PFSK-1 (cell line): ENCODE measurements at regions not wholly inside any gene's neighbourhood (a gene's known extent, or its start where the extent isn't known, plus 50 kb on each side); places are given as distances from the start of the nearest gene placed in this dataset.

ENCODE experiments used
- POLR2AphosphoS5 ChIP-seq: IDR thresholded peaks from 2 replicates; pipeline ENCODE4 v1.6.1; 2012; ENCODE audit warnings: low read depth, mild to moderate bottlenecking, control low read depth, low read length, moderate library complexity
- TAF1 ChIP-seq: IDR thresholded peaks from 2 replicates; pipeline ENCODE4 v1.6.1; 2012; ENCODE audit warnings: low read length, control low read depth, borderline replicate concordance; ENCODE audit not compliant: insufficient read depth
- TF ChIP-seq, protein P1 (sequence below), 2 experiments: IDR thresholded peaks; 2 replicates each; pipeline versions ENCODE4 v1.6.1 to v1.8.0; 2011 to 2012; ENCODE audit warnings: low read depth in 2 of 2, low read length in 2 of 2, control low read depth in 1 of 2, inconsistent platforms in 1 of 2, mild to moderate bottlenecking in 1 of 2, moderate library complexity in 1 of 2; ENCODE audit not compliant: insufficient read depth in 1 of 2

DNA sequence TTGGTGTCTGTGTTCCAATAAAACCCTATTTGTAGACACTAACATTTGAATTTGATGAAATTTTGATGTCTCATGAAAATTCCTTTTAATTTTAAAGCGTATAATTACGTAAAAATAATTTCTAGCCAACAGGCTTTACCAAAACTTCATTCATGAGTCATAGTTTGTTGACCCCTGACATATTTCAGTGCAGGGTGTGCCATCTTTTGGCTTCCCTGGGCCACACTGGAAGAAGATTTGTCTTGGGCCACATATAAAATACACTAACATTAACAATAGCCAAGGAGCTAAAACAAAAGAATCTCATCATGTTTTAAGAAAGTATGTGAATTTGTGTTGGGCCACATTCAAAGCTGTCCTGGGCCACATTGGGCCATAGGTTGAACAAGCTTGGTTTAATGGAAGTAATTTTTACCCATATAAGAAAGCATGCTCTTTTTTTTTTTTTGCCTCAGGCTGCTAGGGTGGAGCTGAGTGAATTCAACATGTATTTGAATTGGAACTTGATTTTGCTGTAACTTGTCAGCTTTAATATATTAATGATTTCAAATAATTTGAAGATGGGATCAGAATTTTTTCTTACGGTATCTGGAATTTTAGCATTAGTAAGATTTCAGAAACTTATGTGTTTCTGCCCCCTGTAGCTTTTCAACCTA, 267.7 kb upstream of the RGS18 start:
- TF ChIP-seq TAF1 (no peak), POLR2AphosphoS5 (no peak)
- TF ChIP-seq, protein P1, sequence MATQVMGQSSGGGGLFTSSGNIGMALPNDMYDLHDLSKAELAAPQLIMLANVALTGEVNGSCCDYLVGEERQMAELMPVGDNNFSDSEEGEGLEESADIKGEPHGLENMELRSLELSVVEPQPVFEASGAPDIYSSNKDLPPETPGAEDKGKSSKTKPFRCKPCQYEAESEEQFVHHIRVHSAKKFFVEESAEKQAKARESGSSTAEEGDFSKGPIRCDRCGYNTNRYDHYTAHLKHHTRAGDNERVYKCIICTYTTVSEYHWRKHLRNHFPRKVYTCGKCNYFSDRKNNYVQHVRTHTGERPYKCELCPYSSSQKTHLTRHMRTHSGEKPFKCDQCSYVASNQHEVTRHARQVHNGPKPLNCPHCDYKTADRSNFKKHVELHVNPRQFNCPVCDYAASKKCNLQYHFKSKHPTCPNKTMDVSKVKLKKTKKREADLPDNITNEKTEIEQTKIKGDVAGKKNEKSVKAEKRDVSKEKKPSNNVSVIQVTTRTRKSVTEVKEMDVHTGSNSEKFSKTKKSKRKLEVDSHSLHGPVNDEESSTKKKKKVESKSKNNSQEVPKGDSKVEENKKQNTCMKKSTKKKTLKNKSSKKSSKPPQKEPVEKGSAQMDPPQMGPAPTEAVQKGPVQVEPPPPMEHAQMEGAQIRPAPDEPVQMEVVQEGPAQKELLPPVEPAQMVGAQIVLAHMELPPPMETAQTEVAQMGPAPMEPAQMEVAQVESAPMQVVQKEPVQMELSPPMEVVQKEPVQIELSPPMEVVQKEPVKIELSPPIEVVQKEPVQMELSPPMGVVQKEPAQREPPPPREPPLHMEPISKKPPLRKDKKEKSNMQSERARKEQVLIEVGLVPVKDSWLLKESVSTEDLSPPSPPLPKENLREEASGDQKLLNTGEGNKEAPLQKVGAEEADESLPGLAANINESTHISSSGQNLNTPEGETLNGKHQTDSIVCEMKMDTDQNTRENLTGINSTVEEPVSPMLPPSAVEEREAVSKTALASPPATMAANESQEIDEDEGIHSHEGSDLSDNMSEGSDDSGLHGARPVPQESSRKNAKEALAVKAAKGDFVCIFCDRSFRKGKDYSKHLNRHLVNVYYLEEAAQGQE (IDR thresholded peaks at IDR 0.05; ENCODE audit: insufficient read depth in 1 of 2, low read depth in 2 of 2, low read length in 2 of 2) = no peak
